GM12874 (cell line): ENCODE measurements at regions not wholly inside any gene's neighbourhood (a gene's known extent, or its start where the extent isn't known, plus 50 kb on each side); places are given as distances from the start of the nearest gene placed in this dataset.

Source experiments
- TF ChIP-seq, protein P1 (sequence below): IDR thresholded peaks from 2 replicates; pipeline ENCODE4 v1.5.1; 2011; ENCODE audit warnings: low read depth, mild to moderate bottlenecking, control low read depth, low read length, moderate library complexity; ENCODE audit not compliant: insufficient read depth

- TF ChIP-seq, protein P1, sequence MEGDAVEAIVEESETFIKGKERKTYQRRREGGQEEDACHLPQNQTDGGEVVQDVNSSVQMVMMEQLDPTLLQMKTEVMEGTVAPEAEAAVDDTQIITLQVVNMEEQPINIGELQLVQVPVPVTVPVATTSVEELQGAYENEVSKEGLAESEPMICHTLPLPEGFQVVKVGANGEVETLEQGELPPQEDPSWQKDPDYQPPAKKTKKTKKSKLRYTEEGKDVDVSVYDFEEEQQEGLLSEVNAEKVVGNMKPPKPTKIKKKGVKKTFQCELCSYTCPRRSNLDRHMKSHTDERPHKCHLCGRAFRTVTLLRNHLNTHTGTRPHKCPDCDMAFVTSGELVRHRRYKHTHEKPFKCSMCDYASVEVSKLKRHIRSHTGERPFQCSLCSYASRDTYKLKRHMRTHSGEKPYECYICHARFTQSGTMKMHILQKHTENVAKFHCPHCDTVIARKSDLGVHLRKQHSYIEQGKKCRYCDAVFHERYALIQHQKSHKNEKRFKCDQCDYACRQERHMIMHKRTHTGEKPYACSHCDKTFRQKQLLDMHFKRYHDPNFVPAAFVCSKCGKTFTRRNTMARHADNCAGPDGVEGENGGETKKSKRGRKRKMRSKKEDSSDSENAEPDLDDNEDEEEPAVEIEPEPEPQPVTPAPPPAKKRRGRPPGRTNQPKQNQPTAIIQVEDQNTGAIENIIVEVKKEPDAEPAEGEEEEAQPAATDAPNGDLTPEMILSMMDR, result no peak
Observed at GRCh38 chr5:62785588-62785987, 207.0 kb downstream of the LRRC70 start.

GRCh38 chr5:62783374-62784057, 204.9 kb downstream of the LRRC70 start:
- TF ChIP-seq, protein P1, result no peak

DNA sequence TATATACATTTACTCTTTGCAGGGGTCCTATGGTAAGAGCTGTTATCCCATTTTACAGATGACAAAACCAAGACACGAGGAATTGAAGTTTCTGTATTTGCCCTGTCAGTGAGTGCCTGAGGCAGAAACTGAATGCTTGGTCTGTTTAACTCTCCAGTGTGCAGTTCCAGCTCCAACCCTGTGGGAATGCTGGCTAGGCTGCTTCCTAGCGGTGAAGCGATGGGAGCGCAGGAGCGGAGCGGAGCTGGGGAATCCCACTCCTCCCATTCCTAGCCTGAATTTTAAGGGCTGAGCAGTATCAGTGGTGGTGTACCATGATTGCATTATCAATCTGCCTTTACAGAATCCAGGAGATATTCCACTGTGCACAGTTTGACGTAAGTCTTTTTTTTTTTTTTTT, 202.3 kb downstream of the LRRC70 start:
- TF ChIP-seq, protein P1, result no peak

DNA sequence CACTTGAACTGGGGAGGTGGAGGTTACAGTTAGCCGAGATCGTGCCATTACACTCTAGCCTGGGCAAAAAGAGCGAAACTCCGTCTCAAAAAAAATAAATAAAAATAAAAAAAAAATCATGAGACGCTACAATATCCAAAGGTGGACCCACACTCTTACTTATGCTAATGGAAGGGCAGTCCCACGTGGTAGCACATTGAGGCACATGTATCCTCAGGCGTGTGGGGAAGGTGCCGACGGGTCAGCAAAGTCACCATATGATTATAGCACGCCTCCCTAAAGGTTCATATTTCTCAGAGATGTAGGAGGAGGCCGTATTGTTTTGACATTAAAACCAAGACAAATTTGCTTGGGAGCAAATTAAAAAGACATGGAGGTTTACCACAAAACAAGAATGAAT, 201.6 kb downstream of the LRRC70 start:
- TF ChIP-seq, protein P1, result no peak

- TF ChIP-seq, protein P1, result peak; percentile 53
Observed at GRCh38 chr5:62779010-62779422, 200.4 kb downstream of the LRRC70 start.

DNA sequence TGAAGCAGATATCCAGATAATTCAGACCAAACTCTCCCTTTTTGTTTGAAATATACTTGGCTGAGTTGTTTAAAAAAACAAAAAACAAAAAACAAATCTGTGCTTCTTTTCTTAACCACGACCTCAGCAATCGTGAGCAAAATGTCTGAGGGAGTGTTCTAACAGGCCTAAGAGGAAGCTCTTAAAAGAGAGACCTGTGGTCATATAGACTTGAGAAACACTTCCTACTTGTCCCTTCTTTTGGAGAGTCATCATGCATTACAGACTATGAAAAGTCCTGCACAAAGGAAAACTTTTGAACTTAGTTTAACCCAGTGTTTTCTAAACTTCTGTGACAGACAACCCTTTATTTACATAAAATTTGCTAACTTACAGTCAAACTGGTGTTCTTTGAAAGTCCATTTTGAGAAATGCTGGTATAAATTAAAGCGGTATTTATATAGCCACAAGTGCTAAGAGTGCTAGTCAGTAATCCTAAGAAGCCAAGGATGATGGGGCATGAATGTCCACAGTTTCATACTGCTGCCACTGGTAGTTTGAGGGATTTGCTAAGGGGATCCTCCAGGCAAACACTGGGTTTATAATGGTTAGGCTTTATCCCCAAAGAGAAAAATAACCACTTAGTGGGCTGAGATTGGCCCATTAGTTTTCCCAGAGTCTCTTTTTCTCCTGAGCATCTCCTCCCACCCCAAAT, 199.8 kb downstream of the LRRC70 start:
- TF ChIP-seq, protein P1, result no peak

GRCh38 chr5:62773460-62773859, 194.8 kb downstream of the LRRC70 start:
- TF ChIP-seq, protein P1, result no peak
